NCI-H146 treated with DMSO at 0.1 percent for 48 hours (cell line): ENCODE measurements at regions not wholly inside any gene's neighbourhood (a gene's known extent, or its start where the extent isn't known, plus 50 kb on each side); places are given as distances from the start of the nearest gene placed in this dataset.

ENCODE experiments used
- DNase-seq: peaks from one replicate; lab custom pipeline; 2025; ENCODE audit not compliant: unreplicated experiment; lab: John Stamatoyannopoulos, UW

DNA sequence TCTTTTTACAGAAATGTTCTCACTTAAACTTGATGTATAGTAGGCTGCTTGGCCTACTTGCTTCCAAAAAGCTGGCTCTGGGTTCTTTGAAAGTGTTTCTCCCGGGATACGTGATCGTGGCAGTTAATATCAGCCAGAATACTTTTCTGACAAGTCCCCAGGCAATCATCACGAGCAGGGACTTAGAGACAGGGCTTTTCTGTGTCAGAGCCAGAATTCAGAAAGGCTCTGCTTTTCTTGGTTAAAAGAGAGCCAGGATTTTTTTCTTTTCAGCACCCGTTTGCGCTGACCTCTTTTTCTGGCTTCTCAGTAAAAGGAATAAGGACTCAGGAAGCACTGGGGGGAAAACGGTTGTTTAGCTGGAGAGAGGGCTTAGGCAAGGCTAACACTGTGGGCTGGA, 57.8 kb upstream of the ARHGAP5 start:
- DNase-seq: no peak

DNA sequence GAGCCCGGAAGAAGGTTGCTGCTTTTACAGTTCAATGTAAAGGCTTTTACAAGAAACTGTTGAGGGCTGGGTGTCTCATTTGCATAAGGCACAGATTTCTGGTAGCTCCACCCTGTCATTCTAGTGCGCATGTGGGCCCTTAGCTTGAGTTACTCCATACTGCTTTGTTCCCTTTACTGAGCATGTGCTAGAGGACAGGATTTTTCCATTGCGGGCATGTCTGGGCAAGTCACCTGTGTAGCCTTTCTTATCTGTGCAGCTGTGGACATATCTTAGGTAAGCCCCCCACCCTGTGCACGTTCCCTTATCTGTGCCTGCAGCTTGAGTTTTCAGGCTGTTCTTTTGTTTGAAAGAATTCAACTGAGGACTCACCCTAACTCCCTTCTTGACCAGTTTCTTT, 56.2 kb upstream of the ARHGAP5 start:
- DNase-seq: no peak

DNA sequence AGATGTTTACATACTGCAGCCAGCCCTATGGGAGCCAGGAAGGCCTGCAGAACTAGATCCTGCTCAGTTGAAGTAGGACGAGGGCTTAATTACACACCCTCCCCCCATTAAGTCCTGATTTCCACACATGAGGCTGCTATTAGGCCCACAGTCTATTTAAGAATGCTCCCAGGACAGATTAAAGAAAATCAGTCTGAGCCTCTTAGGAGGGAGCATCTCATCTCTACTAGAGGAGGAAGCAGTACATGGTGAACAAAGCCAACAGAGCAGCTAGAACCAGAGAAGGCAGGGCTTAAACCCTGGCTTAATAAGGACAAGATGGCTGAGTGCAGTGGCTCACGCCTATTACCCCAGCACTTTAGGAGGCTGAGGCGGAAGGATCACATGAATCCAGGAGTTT, 55.8 kb upstream of the ARHGAP5 start:
- no peak for DNase-seq

DNA sequence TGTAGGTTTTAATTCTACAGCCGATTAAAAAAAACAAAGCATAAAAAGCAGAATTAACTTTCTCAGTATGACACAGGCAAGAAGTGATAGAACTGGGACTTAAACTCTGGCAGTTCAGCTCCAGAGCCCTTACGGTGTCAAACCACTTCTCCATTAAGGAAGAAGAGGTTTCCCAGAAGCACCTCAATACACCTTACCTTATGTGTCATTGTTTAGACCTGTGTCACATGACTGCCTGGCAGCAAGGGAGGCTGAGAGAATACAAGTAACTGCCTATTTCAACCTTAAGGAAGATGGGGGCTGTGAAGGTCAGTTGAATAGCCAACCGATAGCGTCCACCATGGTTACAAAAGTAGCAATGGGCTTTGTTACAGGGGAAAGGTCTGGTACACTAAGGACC, 54.6 kb upstream of the ARHGAP5 start:
- DNase-seq: no peak

DNA sequence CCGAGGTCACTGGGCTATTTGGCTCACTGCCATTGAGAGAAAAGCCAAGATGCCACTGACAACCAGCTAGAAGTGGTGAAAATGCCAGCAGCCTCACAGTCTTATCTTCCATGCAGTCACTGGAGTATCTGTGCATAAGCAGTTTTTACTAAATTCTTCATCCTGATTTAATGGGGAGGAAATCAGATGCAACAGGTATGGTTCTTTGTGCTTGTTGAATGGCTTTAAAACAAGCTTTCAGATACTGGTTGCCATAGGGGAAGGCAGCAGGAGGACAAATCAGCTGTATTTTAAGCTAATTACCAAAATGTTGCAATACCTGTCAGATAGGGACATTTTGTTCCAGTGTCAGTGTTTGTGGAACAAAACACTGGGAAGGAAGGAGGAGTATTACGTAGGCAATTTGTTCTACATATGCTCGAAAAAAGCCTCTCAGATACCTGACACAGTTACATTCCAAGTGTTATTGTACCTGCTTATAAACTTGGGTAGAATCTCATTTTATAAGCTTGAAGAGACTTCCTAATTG, 54.1 kb upstream of the ARHGAP5 start:
- no peak for DNase-seq

DNA sequence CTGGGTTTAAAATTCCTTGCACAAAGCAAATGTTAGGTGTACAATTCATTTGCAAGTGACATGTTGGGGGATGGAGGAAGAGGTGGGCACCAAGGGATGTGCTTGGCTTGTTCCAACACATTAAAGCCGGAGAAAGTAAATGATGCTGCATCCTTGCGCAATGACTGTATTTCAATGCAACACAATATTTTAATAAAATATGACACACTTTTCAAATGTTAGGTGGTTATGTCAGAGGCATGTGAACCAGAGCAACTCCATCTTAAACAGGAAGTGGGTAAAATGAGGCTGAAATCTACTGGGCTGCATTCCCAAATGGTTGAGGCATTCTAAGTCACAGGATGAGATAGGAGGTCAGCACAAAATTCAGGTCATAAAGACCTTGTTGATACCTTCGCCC, 53.6 kb upstream of the ARHGAP5 start:
- no peak for DNase-seq

DNA sequence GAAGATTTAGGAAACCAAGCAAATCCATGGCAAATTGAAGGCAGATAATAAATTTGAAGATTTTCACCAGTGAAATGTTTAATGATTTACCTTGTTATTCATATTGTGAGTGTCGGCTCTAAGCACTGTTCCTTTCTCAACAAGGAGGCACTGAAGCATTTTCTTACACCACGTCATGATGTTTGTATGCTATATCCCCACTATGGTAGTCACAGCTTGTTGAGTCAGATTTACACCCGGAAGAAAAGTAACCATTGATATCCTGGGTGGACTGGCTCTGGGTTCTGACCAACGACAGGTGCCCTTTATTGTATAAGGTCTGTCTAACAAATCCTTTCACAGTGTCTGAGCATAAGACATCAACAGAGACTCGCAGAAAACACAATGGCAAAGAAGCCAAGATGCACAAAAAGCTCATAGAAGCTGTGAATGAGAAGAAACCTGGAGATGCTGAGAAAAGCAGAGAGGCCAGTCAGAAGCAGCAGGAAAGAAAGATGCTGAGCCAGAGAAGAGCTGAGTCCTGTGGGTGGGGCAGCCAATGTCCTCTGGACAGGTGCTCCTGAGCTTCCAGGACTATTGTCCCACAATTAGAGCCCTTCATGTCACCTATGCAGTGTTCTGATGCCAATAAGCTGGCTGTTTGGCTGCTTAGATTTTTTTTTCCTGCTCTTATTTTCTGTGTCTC, 49.7 kb upstream of the ARHGAP5 start:
- DNase-seq: peak; percentile 2
